ENCODE measurements at regions not wholly inside any gene's neighbourhood (a gene's known extent, or its start where the extent isn't known, plus 50 kb on each side); places are given as distances from the start of the nearest gene placed in this dataset.

DNA sequence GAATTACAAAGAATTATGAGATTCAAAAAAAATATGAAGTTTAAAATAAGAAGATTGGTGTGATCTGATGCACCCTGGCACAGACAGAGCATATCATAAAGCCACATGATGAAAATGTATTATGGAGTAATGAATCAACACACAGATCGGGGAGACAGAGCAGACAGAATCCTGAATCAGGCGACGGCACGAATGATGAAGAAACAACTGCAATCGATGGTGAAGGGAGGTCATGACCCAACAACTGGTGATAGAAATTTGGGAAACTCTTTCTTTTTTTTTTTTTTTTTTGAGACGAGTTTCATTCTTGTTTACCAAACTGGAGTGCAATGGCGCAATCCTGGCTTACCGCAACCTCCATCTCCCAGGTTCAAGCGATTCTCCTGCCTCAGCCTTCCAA is 1054.0 kb downstream of the TYW1 start:
- TF ChIP-seq, protein P1, sequence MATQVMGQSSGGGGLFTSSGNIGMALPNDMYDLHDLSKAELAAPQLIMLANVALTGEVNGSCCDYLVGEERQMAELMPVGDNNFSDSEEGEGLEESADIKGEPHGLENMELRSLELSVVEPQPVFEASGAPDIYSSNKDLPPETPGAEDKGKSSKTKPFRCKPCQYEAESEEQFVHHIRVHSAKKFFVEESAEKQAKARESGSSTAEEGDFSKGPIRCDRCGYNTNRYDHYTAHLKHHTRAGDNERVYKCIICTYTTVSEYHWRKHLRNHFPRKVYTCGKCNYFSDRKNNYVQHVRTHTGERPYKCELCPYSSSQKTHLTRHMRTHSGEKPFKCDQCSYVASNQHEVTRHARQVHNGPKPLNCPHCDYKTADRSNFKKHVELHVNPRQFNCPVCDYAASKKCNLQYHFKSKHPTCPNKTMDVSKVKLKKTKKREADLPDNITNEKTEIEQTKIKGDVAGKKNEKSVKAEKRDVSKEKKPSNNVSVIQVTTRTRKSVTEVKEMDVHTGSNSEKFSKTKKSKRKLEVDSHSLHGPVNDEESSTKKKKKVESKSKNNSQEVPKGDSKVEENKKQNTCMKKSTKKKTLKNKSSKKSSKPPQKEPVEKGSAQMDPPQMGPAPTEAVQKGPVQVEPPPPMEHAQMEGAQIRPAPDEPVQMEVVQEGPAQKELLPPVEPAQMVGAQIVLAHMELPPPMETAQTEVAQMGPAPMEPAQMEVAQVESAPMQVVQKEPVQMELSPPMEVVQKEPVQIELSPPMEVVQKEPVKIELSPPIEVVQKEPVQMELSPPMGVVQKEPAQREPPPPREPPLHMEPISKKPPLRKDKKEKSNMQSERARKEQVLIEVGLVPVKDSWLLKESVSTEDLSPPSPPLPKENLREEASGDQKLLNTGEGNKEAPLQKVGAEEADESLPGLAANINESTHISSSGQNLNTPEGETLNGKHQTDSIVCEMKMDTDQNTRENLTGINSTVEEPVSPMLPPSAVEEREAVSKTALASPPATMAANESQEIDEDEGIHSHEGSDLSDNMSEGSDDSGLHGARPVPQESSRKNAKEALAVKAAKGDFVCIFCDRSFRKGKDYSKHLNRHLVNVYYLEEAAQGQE (IDR thresholded peaks at IDR 0.05; ENCODE audit: insufficient read depth in 1 of 2, low read depth in 2 of 2, low read length in 2 of 2): no peak
- TF ChIP-seq POLR2AphosphoS5 (IDR thresholded peaks at IDR 0.05; ENCODE audit: low read depth, low read length): no peak

All from PFSK-1 (cell line).